ENCODE measurements at regions not wholly inside any gene's neighbourhood (a gene's known extent, or its start where the extent isn't known, plus 50 kb on each side); places are given as distances from the start of the nearest gene placed in this dataset.

DNA sequence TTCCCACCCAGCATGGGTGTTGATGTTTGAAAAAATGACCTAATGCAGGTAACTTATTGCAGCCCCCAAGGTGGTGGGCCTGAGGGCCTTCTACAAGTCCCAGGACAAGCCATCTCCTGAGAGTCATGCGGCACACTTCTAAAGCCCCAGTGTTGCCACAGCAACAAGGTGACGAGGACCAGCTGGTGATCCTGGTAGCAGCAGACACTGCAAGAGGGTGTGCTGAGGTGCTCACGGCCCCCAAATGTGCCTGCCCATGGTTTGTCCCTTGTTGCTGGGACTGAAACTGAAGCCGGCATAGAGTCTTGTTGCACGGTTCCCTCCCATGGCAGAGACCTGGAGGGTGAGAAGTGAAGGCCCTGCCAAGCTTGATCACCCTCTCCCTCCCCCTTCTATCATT is 333.2 kb upstream of the MGMT start:
- Mint-ChIP-seq H3K4me1 (ENCODE audit: low read depth) (no peaks in the 10 kb centered on the region), H3K4me3 (no peak overlapping the region), H3K27me3 (ENCODE audit: low read depth) (peaks cover 6% of the 10 kb centered on the region), H3K9me3 (no peaks in the 10 kb centered on the region), H3K36me3 (ENCODE audit: insufficient read depth) (no peaks in the 10 kb centered on the region)
- DNase-seq = no peak
- ATAC-seq = no peak

DNA sequence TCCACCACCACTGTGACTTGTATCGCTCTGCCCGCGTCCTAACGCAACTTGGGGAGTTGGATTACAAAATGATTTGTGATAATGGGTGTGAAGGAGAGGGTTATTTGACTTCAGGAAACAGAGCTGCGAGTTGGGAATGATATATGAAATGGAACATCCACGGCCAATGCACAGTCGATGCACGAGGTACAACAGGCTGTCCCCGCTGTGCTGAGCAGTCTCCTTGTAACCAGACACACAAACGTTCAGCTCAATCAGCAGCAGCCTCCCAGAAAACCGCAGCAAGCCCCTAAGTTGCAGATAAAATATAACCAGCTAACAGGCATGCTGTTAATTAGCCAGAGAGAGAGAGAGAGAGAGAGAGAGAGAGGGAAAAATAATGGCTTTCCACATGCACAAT is 332.7 kb upstream of the MGMT start:
- peaks cover 6% of the 10 kb centered on the region for H3K27me3 Mint-ChIP-seq (ENCODE audit: low read depth)
- no peaks in the 10 kb centered on the region for H3K4me1 Mint-ChIP-seq (ENCODE audit: low read depth)
- no peak overlapping the region for H3K4me3 Mint-ChIP-seq
- ATAC-seq (no peak), DNase-seq (no peak)
- no peaks in the 10 kb centered on the region for H3K9me3 Mint-ChIP-seq
- H3K36me3 Mint-ChIP-seq (ENCODE audit: insufficient read depth) = no peaks in the 10 kb centered on the region

DNA sequence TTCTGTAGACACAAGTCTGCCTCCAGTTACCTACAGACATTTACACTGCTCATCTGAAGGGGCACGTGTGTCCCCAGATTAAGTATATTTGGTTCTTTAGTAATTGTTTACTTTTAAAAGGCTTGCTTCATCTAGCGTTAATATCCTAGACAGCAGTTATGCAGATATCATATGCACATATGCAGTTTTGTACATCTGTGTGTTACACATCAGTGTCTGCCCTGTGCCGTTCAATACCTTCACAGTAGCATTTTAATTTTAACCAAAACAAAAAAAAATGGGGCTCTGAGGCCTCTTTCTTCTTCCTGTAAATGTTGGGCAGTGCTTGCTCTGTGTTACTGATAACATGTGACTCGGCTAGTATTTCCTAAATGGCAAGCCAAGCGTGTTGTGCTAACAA is 331.4 kb upstream of the MGMT start:
- no peaks in the 10 kb centered on the region for H3K9me3 Mint-ChIP-seq

DNA sequence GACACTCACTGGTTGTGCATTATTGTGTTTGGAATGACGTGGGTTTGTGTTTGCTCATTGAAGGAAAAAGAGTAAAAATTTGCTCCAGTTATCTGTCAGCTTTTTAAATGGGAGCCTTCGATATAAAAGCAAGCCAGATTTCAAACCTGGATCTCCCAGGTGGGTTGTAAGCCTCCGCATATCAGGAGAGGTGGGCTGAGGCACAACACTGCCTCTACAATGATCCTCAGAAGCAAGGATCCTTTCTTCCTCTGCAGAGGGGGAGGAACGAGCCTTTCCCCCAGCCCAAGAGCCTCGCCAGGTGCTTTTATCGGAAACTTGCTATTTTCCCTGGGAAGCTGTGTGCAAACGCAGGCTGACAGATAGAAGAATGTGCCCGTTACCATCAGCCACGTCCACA is 331.0 kb upstream of the MGMT start:
- DNase-seq (no peak), ATAC-seq (no peak)
- H3K4me1 Mint-ChIP-seq (ENCODE audit: low read depth) = no peaks in the 10 kb centered on the region
- H3K4me3 Mint-ChIP-seq = no peak overlapping the region
- no peaks in the 10 kb centered on the region for H3K9me3 Mint-ChIP-seq
- H3K27me3 Mint-ChIP-seq (ENCODE audit: low read depth) = peaks cover 15% of the 10 kb centered on the region
- H3K36me3 Mint-ChIP-seq (ENCODE audit: insufficient read depth) = no peaks in the 10 kb centered on the region

More for the DNA sequence above, 331.4 kb upstream of the MGMT start:
- no peak for DNase-seq
- Mint-ChIP-seq H3K4me1 (ENCODE audit: low read depth) (no peaks in the 10 kb centered on the region), H3K4me3 (no peak overlapping the region), H3K36me3 (ENCODE audit: insufficient read depth) (no peaks in the 10 kb centered on the region), H3K27me3 (ENCODE audit: low read depth) (peaks cover 14% of the 10 kb centered on the region)
- no peak for ATAC-seq

DNA sequence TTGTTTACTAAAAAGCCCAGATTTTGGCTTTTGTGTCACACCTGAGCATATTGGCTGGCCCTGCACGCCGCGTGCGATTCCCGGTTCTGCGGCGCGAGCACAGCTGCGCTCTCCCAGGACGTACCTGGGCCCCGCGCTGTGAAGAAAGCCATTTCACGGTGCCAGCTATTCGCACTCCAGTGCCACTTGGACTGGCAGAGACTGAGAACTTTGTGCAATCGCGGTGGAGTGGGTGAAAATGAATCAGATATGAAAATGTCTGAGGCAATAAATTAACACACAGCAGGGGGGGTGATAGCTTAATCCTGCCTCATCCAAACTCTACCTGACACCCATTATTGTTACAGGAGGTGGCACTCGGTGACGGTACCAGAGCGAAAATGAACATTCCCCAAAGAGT is 330.1 kb upstream of the MGMT start:
- DNase-seq = no peak
- H3K4me3 Mint-ChIP-seq = no peak overlapping the region
- no peaks in the 10 kb centered on the region for H3K4me1 Mint-ChIP-seq (ENCODE audit: low read depth)
- no peaks in the 10 kb centered on the region for H3K36me3 Mint-ChIP-seq (ENCODE audit: insufficient read depth)
- ATAC-seq = no peak
- peaks cover 15% of the 10 kb centered on the region for H3K27me3 Mint-ChIP-seq (ENCODE audit: low read depth)
- H3K9me3 Mint-ChIP-seq = no peaks in the 10 kb centered on the region

DNA sequence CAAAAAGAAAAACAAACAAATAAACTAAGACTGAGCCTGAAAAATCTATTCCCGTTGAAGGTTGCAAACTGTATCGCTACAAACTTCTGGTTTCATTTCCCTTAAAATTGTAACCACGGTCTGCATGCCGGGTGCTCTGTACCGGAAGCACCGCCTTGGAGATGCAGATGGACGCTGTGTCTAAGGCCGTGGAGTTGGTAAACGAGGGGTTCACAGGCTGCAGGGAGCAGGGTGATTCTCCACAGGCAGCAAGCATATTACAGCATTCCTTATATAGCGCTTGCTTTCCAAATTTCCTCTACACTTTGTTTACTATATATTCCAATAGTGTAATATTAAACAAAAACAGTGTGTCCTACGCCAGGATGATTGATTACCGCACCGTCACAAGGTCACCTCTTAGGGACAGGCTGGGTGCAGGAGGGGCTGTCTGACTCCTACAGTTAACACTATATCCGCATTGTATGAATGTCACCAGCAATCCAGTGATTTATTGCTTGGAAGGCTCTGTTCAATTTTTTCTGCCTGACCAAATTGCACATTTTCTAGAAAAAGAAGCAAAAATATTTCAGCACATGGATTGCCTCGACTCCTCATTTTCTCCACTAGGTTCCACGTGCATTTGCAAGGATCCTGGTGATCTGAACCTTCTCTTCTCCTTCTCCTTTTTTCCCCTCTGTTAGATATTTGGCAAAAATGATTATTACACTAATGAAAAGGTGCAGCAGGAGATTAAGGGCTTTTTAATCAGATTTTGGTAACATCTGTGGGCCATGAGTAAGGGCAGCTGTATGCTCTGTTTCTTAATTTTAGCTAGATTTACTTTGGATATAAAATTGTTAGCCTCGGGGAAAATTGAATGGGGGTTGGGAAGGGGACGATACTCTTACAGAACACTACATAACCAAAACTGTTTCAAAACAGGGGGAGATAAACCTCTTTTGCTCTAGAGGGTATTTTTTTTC is 325.8 kb upstream of the MGMT start:
- H3K27me3 Mint-ChIP-seq (ENCODE audit: low read depth) = peaks cover 11% of the 10 kb centered on the region
- H3K4me3 Mint-ChIP-seq = no peak overlapping the region
- no peaks in the 10 kb centered on the region for H3K9me3 Mint-ChIP-seq
- ATAC-seq (no peak), DNase-seq (no peak)
- no peaks in the 10 kb centered on the region for H3K36me3 Mint-ChIP-seq (ENCODE audit: insufficient read depth)
- no peaks in the 10 kb centered on the region for H3K4me1 Mint-ChIP-seq (ENCODE audit: low read depth)

DNA sequence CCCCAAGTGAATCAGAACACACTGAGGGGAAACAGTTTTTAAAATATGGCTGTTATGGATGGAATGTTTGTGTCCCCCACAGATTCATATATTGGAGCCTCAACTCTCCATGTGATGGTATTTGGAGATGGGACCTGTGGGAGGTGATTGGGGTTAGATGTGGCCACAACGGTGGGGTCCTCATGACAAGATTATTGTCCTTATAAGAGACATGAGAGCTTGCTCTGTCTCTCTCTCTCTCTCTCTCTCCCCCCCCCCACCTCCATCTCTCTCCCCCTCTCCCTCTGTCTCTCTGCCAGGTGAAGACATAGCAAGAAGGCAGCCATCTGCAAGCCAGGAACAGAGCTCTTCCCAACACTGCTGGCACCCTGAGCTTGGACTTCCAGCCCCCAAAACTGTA is 315.8 kb upstream of the MGMT start:
- H3K27me3 Mint-ChIP-seq (ENCODE audit: low read depth) = no peaks in the 10 kb centered on the region
- DNase-seq (no peak), ATAC-seq (no peak)
- peaks cover 10% of the 10 kb centered on the region for H3K9me3 Mint-ChIP-seq
- no peak overlapping the region for H3K4me3 Mint-ChIP-seq
- no peaks in the 10 kb centered on the region for H3K4me1 Mint-ChIP-seq (ENCODE audit: low read depth)
- H3K36me3 Mint-ChIP-seq (ENCODE audit: insufficient read depth) = no peaks in the 10 kb centered on the region

DNA sequence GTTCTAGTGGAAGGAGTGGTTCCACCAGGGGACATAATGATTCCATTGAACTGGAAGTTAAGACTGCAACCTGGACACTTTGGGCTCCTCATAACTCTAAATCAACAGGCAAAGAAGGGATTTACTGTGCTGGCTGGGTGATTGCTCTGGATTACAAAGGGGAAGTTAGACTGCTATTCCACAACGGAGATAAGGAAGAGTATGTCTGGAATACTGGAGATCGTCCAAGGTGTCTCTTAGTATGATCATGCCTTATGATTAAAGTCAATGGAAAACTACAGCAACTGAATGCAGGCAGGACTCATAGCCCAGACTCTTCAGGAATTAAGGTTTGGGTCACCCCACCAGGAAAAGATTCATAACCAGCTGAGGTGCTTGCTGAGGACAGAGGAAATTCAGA is 310.6 kb upstream of the MGMT start:
- no peak for DNase-seq
- H3K27me3 Mint-ChIP-seq (ENCODE audit: low read depth) = peaks cover 3% of the 10 kb centered on the region
- no peak for ATAC-seq
- H3K36me3 Mint-ChIP-seq (ENCODE audit: insufficient read depth) = no peaks in the 10 kb centered on the region
- no peaks in the 10 kb centered on the region for H3K4me1 Mint-ChIP-seq (ENCODE audit: low read depth)
- no peak overlapping the region for H3K4me3 Mint-ChIP-seq
- peaks cover 13% of the 10 kb centered on the region for H3K9me3 Mint-ChIP-seq

DNA sequence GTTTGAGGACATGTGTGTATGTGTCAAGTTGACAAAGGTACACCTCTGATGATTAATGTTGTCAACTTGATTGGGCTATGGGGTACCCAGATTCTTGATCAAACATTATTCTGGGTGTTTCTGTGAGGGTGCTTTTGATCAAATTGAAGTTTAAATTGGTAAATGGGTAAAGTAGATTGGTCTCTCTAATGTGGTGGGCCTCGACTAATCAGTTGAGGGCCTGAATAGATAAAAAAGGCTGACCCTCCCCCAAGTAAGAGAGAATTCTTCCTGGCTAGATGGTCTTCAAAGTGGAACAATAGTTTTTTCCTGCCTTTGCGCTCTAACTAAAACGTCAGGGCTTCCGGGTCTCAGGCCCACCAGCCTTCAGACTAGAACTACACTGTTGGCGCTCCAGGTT is 309.9 kb upstream of the MGMT start:
- peaks cover 13% of the 10 kb centered on the region for H3K9me3 Mint-ChIP-seq
- no peak overlapping the region for H3K4me3 Mint-ChIP-seq
- H3K27me3 Mint-ChIP-seq (ENCODE audit: low read depth) = peaks cover 3% of the 10 kb centered on the region
- no peak for DNase-seq
- no peaks in the 10 kb centered on the region for H3K4me1 Mint-ChIP-seq (ENCODE audit: low read depth)
- ATAC-seq = no peak
- no peaks in the 10 kb centered on the region for H3K36me3 Mint-ChIP-seq (ENCODE audit: insufficient read depth)

DNA sequence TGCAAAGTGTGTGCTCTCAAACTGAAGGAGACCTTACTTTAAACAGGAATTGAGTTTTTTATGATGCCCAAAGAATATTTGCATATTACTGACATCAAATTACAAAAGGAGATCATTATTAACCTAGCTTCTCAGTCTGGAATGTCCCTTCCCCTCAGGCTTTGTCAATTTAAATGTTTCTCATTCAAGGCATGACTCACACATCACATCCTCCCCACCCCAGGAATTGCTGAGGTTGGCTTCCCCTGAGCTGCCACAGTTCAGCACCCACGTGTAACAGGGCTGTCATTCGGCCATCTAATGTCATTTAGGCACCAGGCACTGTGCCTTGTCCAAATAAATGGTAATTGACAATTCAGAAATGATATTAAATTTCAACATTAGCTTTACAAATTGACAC is 305.9 kb upstream of the MGMT start:
- H3K36me3 Mint-ChIP-seq (ENCODE audit: insufficient read depth) = no peaks in the 10 kb centered on the region
- ATAC-seq (peak; percentile 38 to 62), DNase-seq (no peak)
- H3K27me3 Mint-ChIP-seq (ENCODE audit: low read depth) = peaks cover 5% of the 10 kb centered on the region
- peaks cover 3% of the 10 kb centered on the region for H3K9me3 Mint-ChIP-seq
- no peaks in the 10 kb centered on the region for H3K4me1 Mint-ChIP-seq (ENCODE audit: low read depth)
- H3K4me3 Mint-ChIP-seq = no peak overlapping the region

DNA sequence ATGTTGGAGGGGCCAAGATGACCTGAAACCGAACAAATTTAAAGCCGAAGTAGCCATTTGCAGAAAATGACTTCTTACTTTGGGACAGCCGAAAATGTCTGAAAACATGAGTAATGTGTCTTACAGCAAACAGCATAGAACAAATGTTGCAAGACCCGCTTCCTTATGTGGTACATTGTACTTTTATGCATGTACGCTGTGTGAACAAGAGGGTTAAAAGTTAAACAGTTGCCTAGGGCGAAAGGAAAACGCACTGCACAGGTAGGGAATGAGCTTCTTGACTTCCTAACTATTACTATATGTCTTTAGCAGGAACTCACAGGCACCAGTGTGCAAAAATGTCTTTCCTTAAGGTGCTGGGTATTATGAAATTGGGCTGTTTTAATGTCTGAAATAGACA is 303.5 kb upstream of the MGMT start:
- Mint-ChIP-seq H3K27me3 (ENCODE audit: low read depth) (peaks cover 2% of the 10 kb centered on the region), H3K36me3 (ENCODE audit: insufficient read depth) (no peaks in the 10 kb centered on the region), H3K4me1 (ENCODE audit: low read depth) (no peaks in the 10 kb centered on the region), H3K4me3 (no peak overlapping the region), H3K9me3 (no peaks in the 10 kb centered on the region)
- no peak for DNase-seq
- ATAC-seq = no peak

DNA sequence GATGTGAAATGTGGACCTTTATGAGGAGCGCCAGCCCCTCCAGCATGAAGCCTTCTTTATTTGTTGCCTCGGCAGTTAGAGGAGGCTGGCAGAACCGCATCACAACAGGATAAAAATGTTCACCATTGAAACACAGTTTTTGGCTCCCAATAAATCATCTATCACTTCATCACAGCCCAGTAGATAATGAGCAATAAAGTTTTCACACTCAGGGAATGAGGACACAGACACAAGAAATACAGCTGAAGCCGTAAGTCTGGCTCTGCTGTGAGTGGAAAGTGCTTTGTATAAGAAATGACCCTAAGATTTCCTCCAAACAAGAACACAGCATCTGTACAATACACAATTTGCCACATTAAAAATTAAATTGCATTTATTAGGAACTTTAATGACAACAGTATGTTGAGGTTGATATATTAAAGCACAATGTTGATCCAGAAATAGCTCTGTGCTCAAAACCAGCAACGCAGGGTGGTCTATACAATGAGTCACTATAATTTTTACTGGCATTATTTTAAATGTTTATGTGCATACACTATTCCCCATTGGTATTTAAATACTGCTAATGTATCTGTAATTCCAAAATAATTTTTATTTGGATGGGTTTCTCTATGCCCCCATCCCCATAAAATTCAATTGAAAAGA is 301.8 kb upstream of the MGMT start:
- no peak overlapping the region for H3K4me3 Mint-ChIP-seq
- no peaks in the 10 kb centered on the region for H3K9me3 Mint-ChIP-seq
- no peak for DNase-seq
- H3K36me3 Mint-ChIP-seq (ENCODE audit: insufficient read depth) = no peaks in the 10 kb centered on the region
- H3K27me3 Mint-ChIP-seq (ENCODE audit: low read depth) = peaks cover 2% of the 10 kb centered on the region
- no peak for ATAC-seq
- H3K4me1 Mint-ChIP-seq (ENCODE audit: low read depth) = no peaks in the 10 kb centered on the region

DNA sequence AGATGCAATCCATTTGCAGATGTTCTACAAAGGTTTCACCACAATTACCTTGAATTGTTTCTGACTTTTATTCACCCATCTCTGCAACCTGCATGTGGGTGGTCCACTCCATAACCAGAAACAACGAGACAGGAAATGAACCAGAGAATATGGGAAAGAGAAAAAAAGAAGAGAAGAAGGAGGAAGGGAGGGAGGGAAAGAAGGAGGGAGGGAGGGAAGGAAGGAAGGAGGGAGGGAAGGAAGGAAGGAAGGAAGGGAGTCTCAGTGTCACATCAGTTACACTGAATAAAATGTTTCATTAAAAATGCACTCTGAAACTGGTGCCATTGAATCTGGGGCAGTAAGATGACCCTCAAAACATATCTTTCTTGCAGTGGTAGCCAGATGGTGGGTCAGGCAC is 301.3 kb upstream of the MGMT start:
- no peaks in the 10 kb centered on the region for H3K9me3 Mint-ChIP-seq
- ATAC-seq (no peak), DNase-seq (no peak)
- H3K27me3 Mint-ChIP-seq (ENCODE audit: low read depth) = peaks cover 2% of the 10 kb centered on the region
- H3K4me1 Mint-ChIP-seq (ENCODE audit: low read depth) = no peaks in the 10 kb centered on the region
- no peak overlapping the region for H3K4me3 Mint-ChIP-seq
- H3K36me3 Mint-ChIP-seq (ENCODE audit: insufficient read depth) = no peaks in the 10 kb centered on the region

DNA sequence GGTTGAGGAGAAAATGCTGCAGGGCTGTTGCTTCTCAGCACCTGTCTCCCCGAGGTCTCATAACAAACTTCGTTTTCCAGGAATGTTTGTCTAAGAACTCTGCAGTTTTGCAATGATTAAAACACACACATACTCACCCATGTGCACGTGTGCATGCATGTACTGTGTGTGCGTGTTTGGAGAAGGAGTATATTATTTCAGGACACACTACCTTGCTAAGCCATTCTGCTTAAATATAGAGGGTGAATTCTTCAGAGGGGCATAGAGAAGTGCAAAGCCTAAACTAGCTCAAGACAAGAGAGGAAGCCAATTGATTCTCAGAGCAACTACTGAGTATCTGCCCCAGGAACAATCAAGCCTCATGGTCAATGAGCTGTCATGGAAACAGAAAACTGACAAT is 298.4 kb upstream of the MGMT start:
- Mint-ChIP-seq H3K4me3 (no peak overlapping the region), H3K9me3 (no peaks in the 10 kb centered on the region), H3K36me3 (ENCODE audit: insufficient read depth) (no peaks in the 10 kb centered on the region), H3K27me3 (ENCODE audit: low read depth) (no peaks in the 10 kb centered on the region), H3K4me1 (ENCODE audit: low read depth) (no peaks in the 10 kb centered on the region)
- DNase-seq (no peak), ATAC-seq (no peak)

DNA sequence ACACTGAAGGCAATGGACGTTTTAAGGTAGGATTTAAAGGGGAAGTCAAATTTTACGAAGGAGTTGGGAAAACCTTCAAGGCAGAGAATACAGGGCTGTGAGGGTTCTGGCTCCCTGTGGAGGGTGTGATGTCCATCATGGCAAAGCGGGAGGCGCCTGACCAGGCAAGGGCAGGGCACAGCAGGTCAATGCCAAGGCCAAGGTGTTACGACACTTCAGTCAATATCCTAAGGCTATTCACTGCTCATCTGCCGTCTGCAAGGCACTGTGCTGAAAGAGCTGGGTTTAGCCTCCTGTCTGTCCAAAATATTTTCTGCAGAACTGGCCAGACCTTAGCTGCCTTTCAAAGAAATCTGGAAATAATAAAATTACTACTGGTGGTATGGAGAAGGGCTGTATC is 297.9 kb upstream of the MGMT start:
- no peaks in the 10 kb centered on the region for H3K4me1 Mint-ChIP-seq (ENCODE audit: low read depth)
- H3K36me3 Mint-ChIP-seq (ENCODE audit: insufficient read depth) = no peaks in the 10 kb centered on the region
- H3K4me3 Mint-ChIP-seq = no peak overlapping the region
- no peak for ATAC-seq
- H3K27me3 Mint-ChIP-seq (ENCODE audit: low read depth) = no peaks in the 10 kb centered on the region
- H3K9me3 Mint-ChIP-seq = no peaks in the 10 kb centered on the region
- DNase-seq = no peak
